HEK293 (cell line): ENCODE measurements at regions not wholly inside any gene's neighbourhood (a gene's known extent, or its start where the extent isn't known, plus 50 kb on each side); places are given as distances from the start of the nearest gene placed in this dataset.

ENCODE experiments used
- FEZF1 ChIP-seq: fragments of 450-650 bp; formaldehyde crosslinking; IDR thresholded peaks from 2 replicates; pipeline ENCODE4 v1.5.1; 2016; ENCODE audit warnings: missing biosample characterization, missing genetic modification characterization
- HIC1 ChIP-seq: fragments of 450-650 bp; formaldehyde crosslinking; IDR thresholded peaks from 2 replicates; pipeline ENCODE4 v1.5.1; 2016; ENCODE audit warnings: missing biosample characterization, missing genetic modification characterization
- KLF7 ChIP-seq: fragments of 450-650 bp; formaldehyde crosslinking; IDR thresholded peaks from 2 replicates; pipeline ENCODE4 v1.5.1; 2016; ENCODE audit warnings: missing biosample characterization, missing genetic modification characterization, borderline replicate concordance
- MYNN ChIP-seq: fragments of 450-650 bp; formaldehyde crosslinking; IDR thresholded peaks from 2 replicates; pipeline ENCODE4 v1.5.1; 2016; ENCODE audit warnings: missing biosample characterization, missing genetic modification characterization, borderline replicate concordance
- MZF1 ChIP-seq: fragments of 450-650 bp; formaldehyde crosslinking; IDR thresholded peaks from 2 replicates; pipeline ENCODE4 v1.5.1; 2017; ENCODE audit warnings: missing biosample characterization, missing genetic modification characterization, borderline replicate concordance
- PRDM1 ChIP-seq: fragments of 450-650 bp; formaldehyde crosslinking; IDR thresholded peaks from 2 replicates; pipeline ENCODE4; 2016; ENCODE audit warnings: missing biosample characterization, missing genetic modification characterization
- SCRT1 ChIP-seq: fragments of 450-650 bp; formaldehyde crosslinking; IDR thresholded peaks from 2 replicates; pipeline ENCODE4 v1.5.1; 2016; ENCODE audit warnings: missing biosample characterization, missing genetic modification characterization, borderline replicate concordance
- SCRT2 ChIP-seq: fragments of 450-650 bp; formaldehyde crosslinking; IDR thresholded peaks from 2 replicates; pipeline ENCODE4 v1.5.1; 2016; ENCODE audit warnings: missing biosample characterization, missing genetic modification characterization
- ZBTB11 ChIP-seq: fragments of 450-650 bp; formaldehyde crosslinking; conservative IDR thresholded peaks from 2 replicates; pipeline ENCODE4 v1.5.1; 2016; ENCODE audit warnings: low read depth, missing biosample characterization, missing genetic modification characterization
- ZBTB20 ChIP-seq: fragments of 450-650 bp; formaldehyde crosslinking; IDR thresholded peaks from 2 replicates; pipeline ENCODE4 v1.5.1; 2016; ENCODE audit warnings: missing biosample characterization, missing genetic modification characterization
- ZEB2 ChIP-seq: fragments of 450-650 bp; formaldehyde crosslinking; IDR thresholded peaks from 2 replicates; pipeline ENCODE4 v1.5.1; 2016; ENCODE audit warnings: missing biosample characterization, missing genetic modification characterization
- ZNF223 ChIP-seq: fragments of 450-650 bp; formaldehyde crosslinking; IDR thresholded peaks from 2 replicates; pipeline ENCODE4 v1.5.1; 2016; ENCODE audit warnings: missing biosample characterization, missing genetic modification characterization
- ZNF23 ChIP-seq: fragments of 450-650 bp; formaldehyde crosslinking; IDR thresholded peaks from 2 replicates; pipeline ENCODE4 v1.5.1; 2016; ENCODE audit warnings: missing biosample characterization, missing genetic modification characterization, borderline replicate concordance
- ZNF335 ChIP-seq: fragments of 450-650 bp; formaldehyde crosslinking; conservative IDR thresholded peaks from 2 replicates; pipeline ENCODE4 v1.5.1; 2016; ENCODE audit warnings: missing biosample characterization, missing genetic modification characterization
- ZNF529 ChIP-seq: fragments of 450-650 bp; formaldehyde crosslinking; IDR thresholded peaks from 2 replicates; pipeline ENCODE4 v1.5.1; 2017; ENCODE audit warnings: missing genetic modification characterization, missing biosample characterization; ENCODE audit not compliant: insufficient replicate concordance
- ZNF585B ChIP-seq: fragments of 450-650 bp; formaldehyde crosslinking; IDR thresholded peaks from 2 replicates; pipeline ENCODE4 v1.5.1; 2016; ENCODE audit warnings: missing biosample characterization, missing genetic modification characterization
- ZNF626 ChIP-seq: fragments of 450-650 bp; sonication (Bioruptor Pico); formaldehyde crosslinking; IDR thresholded peaks from 2 replicates; pipeline ENCODE4 v1.5.1; 2018; ENCODE audit warnings: missing biosample characterization, missing genetic modification characterization, inconsistent platforms
- ZNF639 ChIP-seq: fragments of 450-650 bp; formaldehyde crosslinking; IDR thresholded peaks from 2 replicates; pipeline ENCODE4 v1.5.1; 2016; ENCODE audit warnings: missing biosample characterization, missing genetic modification characterization
- ZNF677 ChIP-seq: fragments of 450-650 bp; IDR thresholded peaks from 2 replicates; pipeline ENCODE4 v1.5.0; 2018; ENCODE audit warnings: missing biosample characterization, mild to moderate bottlenecking, missing genetic modification characterization, moderate library complexity
- ZSCAN23 ChIP-seq: fragments of 450-650 bp; formaldehyde crosslinking; IDR thresholded peaks from 2 replicates; pipeline ENCODE4 v1.5.1; 2016; ENCODE audit warnings: missing biosample characterization, missing genetic modification characterization
- TF ChIP-seq, protein P1 (sequence below): fragments of 450-650 bp; formaldehyde crosslinking; IDR thresholded peaks from 2 replicates; pipeline ENCODE4 v1.5.1; 2016; ENCODE audit warnings: missing biosample characterization, missing genetic modification characterization, low read depth
- TF ChIP-seq, protein P2 (sequence below): fragments of 450-650 bp; formaldehyde crosslinking; IDR thresholded peaks from 2 replicates; pipeline ENCODE4 v1.5.1; 2016; ENCODE audit warnings: missing biosample characterization, missing genetic modification characterization
- TF ChIP-seq, protein P3 (sequence below): fragments of 450-650 bp; IDR thresholded peaks from 2 replicates; pipeline ENCODE4 v1.5.1; 2018; ENCODE audit warnings: missing biosample characterization, missing genetic modification characterization
- TF ChIP-seq, protein P4 (sequence below): fragments of 450-650 bp; formaldehyde crosslinking; IDR thresholded peaks from 2 replicates; pipeline ENCODE4 v1.5.1; 2016; ENCODE audit warnings: missing biosample characterization, missing genetic modification characterization

GRCh38 chr14:54343272-54344121 is 53.3 kb upstream of the CDKN3 start (continued):
- TF ChIP-seq, protein P1, sequence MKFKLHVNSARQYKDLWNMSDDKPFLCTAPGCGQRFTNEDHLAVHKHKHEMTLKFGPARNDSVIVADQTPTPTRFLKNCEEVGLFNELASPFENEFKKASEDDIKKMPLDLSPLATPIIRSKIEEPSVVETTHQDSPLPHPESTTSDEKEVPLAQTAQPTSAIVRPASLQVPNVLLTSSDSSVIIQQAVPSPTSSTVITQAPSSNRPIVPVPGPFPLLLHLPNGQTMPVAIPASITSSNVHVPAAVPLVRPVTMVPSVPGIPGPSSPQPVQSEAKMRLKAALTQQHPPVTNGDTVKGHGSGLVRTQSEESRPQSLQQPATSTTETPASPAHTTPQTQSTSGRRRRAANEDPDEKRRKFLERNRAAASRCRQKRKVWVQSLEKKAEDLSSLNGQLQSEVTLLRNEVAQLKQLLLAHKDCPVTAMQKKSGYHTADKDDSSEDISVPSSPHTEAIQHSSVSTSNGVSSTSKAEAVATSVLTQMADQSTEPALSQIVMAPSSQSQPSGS (tag by site-specific recombination), result no peak
- no peak for TF ChIP-seq PRDM1
- TF ChIP-seq, protein P2, sequence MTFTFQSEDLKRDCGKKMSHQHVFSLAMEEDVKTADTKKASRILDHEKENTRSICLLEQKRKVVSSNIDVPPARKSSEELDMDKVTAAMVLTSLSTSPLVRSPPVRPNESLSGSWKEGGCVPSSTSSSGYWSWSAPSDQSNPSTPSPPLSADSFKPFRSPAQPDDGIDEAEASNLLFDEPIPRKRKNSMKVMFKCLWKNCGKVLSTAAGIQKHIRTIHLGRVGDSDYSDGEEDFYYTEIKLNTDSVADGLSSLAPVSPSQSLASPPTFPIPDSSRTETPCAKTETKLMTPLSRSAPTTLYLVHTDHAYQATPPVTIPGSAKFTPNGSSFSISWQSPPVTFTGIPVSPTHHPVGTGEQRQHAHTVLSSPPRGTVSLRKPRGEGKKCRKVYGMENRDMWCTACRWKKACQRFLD, result no peak
- TF ChIP-seq SCRT1, result peak; percentile 43; the same call in 1 of the 2 replicates
- TF ChIP-seq, protein P3, sequence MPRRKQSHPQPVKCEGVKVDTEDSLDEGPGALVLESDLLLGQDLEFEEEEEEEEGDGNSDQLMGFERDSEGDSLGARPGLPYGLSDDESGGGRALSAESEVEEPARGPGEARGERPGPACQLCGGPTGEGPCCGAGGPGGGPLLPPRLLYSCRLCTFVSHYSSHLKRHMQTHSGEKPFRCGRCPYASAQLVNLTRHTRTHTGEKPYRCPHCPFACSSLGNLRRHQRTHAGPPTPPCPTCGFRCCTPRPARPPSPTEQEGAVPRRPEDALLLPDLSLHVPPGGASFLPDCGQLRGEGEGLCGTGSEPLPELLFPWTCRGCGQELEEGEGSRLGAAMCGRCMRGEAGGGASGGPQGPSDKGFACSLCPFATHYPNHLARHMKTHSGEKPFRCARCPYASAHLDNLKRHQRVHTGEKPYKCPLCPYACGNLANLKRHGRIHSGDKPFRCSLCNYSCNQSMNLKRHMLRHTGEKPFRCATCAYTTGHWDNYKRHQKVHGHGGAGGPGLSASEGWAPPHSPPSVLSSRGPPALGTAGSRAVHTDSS (tag by site-specific recombination), result no peak
- peak; percentile 32; the same call in 1 of the 2 replicates for TF ChIP-seq ZNF335 (tag by site-specific recombination)
- TF ChIP-seq FEZF1 (tag by site-specific recombination), result peak; percentile 85
- TF ChIP-seq MYNN (tag by site-specific recombination), result no peak
- no peak for TF ChIP-seq ZNF585B (tag by site-specific recombination)
- TF ChIP-seq ZNF23 (tag by site-specific recombination), result no peak
- peak; percentile 94 for TF ChIP-seq SCRT2
- TF ChIP-seq ZBTB11 (tag by site-specific recombination), result no peak
- no peak for TF ChIP-seq ZNF529 (tag by site-specific recombination)
- TF ChIP-seq ZEB2, result peak; percentile 72
- TF ChIP-seq, protein P4, sequence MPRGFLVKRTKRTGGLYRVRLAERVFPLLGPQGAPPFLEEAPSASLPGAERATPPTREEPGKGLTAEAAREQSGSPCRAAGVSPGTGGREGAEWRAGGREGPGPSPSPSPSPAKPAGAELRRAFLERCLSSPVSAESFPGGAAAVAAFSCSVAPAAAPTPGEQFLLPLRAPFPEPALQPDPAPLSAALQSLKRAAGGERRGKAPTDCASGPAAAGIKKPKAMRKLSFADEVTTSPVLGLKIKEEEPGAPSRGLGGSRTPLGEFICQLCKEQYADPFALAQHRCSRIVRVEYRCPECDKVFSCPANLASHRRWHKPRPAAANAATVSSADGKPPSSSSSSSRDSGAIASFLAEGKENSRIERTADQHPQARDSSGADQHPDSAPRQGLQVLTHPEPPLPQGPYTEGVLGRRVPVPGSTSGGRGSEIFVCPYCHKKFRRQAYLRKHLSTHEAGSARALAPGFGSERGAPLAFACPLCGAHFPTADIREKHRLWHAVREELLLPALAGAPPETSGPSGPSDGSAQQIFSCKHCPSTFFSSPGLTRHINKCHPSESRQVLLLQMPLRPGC (tag by site-specific recombination), result 0 out of 2 replicates have a peak, but pooled peaks have one; percentile 59
- no peak; the same call in 1 of the 2 replicates for TF ChIP-seq HIC1 (tag by site-specific recombination)
- peak; percentile 52; the same call in 1 of the 2 replicates for TF ChIP-seq ZBTB20 (tag by site-specific recombination)
- peak; percentile 100 for TF ChIP-seq ZSCAN23 (tag by site-specific recombination)
- no peak for TF ChIP-seq ZNF677
- TF ChIP-seq ZNF639 (tag by site-specific recombination), result no peak
- TF ChIP-seq MZF1 (tag by site-specific recombination), result peak; percentile 73; the same call in 1 of the 2 replicates
- TF ChIP-seq ZNF626 (tag by site-specific recombination), result no peak
- no peak for TF ChIP-seq KLF7 (tag by site-specific recombination)
- TF ChIP-seq ZNF223, result no peak
